Astrocyte of the cerebellum (primary cell): ENCODE measurements at regions not wholly inside any gene's neighbourhood (a gene's known extent, or its start where the extent isn't known, plus 50 kb on each side); places are given as distances from the start of the nearest gene placed in this dataset.
"Not testable (repeated sequence)": the region's sequence is repeated elsewhere in the genome, so short reads cannot be mapped to it uniquely, and the experiment has no call there.

Experiments
- DNase-seq: peaks from one replicate; pipeline ENCODE4 v3.0.0-alpha.2; 2011; ENCODE audit warnings: low read depth
- H3K4me3 ChIP-seq: 2 replicates; pipeline ENCODE4 v1.5.1; 2011; ENCODE audit warnings: mild to moderate bottlenecking, low read depth, low read length, moderate library complexity
- CTCF ChIP-seq: IDR thresholded peaks from 2 replicates; pipeline ENCODE4 v1.5.1; 2012; ENCODE audit warnings: low read length, low read depth, moderate library complexity, mild to moderate bottlenecking; ENCODE audit errors: missing control alignments
- in situ Hi-C: cut with HindIII; loops from 2 replicates; pipeline ENCODE4 v1.10.0; 2017; ENCODE audit warnings: low sequenced_read_pairs

- H3K4me3 ChIP-seq, result no peak overlapping the region
- TF ChIP-seq CTCF, result no peak
- in situ Hi-C loops, result no loop called here
- no peak for DNase-seq
These were observed 232.0 kb downstream of the DSC3 start for GRCh38 chr18:30810580-30810979.

- TF ChIP-seq CTCF, result no peak
- H3K4me3 ChIP-seq, result no peak overlapping the region
- in situ Hi-C loops, result no loop called here
- DNase-seq, result no peak
These were observed 235.7 kb downstream of the DSC3 start for GRCh38 chr18:30806823-30807222.

GRCh38 chr18:30800800-30801199 lies 241.7 kb downstream of the DSC3 start:
- no peak for DNase-seq
- TF ChIP-seq CTCF, result no peak
- in situ Hi-C loops, result no loop called here
- H3K4me3 ChIP-seq, result no peak overlapping the region

GRCh38 chr18:30792051-30792450 lies 250.5 kb downstream of the DSC3 start:
- in situ Hi-C loops, result no loop called here
- DNase-seq, result no peak
- H3K4me3 ChIP-seq, result no peak overlapping the region
- TF ChIP-seq CTCF, result no peak

- in situ Hi-C loops, H3K4me3 ChIP-seq, DNase-seq: not testable (repeated sequence)
These were observed 254.0 kb downstream of the DSC3 start for GRCh38 chr18:30788411-30788991.

- H3K4me3 ChIP-seq, result no peak overlapping the region
- in situ Hi-C loops, result no loop called here
- no peak for TF ChIP-seq CTCF
- no peak for DNase-seq
These were observed 255.1 kb downstream of the DSC3 start for GRCh38 chr18:30787410-30787809.

GRCh38 chr18:30781601-30782000 lies 260.9 kb downstream of the DSC3 start:
- in situ Hi-C loops, result no loop called here
- no peak for TF ChIP-seq CTCF
- no peak overlapping the region for H3K4me3 ChIP-seq
- no peak for DNase-seq
